ENCODE measurements at regions not wholly inside any gene's neighbourhood (a gene's known extent, or its start where the extent isn't known, plus 50 kb on each side); places are given as distances from the start of the nearest gene placed in this dataset.

- Histone ChIP-seq H4K5ac (ENCODE audit: insufficient read length, low read depth, low read length) (no peak overlapping the region), H2AK5ac (ENCODE audit: low read depth, low read length) (no peak overlapping the region), H2BK120ac (replicated peaks; ENCODE audit: low read depth, low read length) (no peak overlapping the region), H3K36me3 (ENCODE audit: control insufficient read depth in 2 of 4, insufficient read depth in 4 of 4, low read length in 3 of 4) (0 out of 8 replicates have a peak, but pooled peaks cover 0 to 2% (median 0%) of the 10 kb centered on the region in 4 experiments), H2BK15ac (ENCODE audit: low read length) (no peak overlapping the region), H3K9ac (replicated peaks in 1 of 4; ENCODE audit: extremely low read depth in 1 of 4, low read depth in 3 of 4, low read length in 3 of 4) (no peak overlapping the region), H3K56ac (replicated peaks; ENCODE audit: insufficient read length, low read depth, low read length) (no peak overlapping the region), H3K23ac (ENCODE audit: insufficient read length) (no peak overlapping the region), H2BK12ac (ENCODE audit: low read depth, low read length) (no peak overlapping the region), H3K79me1 (ENCODE audit: low read depth, low read length) (no peaks in the 10 kb centered on the region), H3K27ac (ENCODE audit: low read depth, low read length) (no peak overlapping the region), H3K9me3 (ENCODE audit: insufficient read depth in 2 of 2, low read depth in 1 of 2, low read length in 1 of 2) (no peaks in the 10 kb centered on the region), H4K8ac (ENCODE audit: extremely low read depth, insufficient read depth, low read length) (no peak overlapping the region), H3K27me3 (replicated peaks in 1 of 4; ENCODE audit: control insufficient read depth in 3 of 4, extremely low read depth in 1 of 4, insufficient read depth in 3 of 4, low read length in 3 of 4) (no peaks in the 10 kb centered on the region), H4K91ac (replicated peaks; ENCODE audit: insufficient read length, low read length) (no peak overlapping the region), H3K4me2 (ENCODE audit: insufficient read depth in 1 of 2, low read depth in 2 of 2, low read length in 2 of 2) (no peak overlapping the region), H3K4me1 (replicated peaks in 1 of 4; ENCODE audit: control insufficient read depth in 3 of 4, insufficient read depth in 4 of 4, low read length in 3 of 4) (peaks cover 0 to 16% (median 13%) of the 10 kb centered on the region in 4 experiments; a peak in 4 of 7 replicates), H3K4me3 (ENCODE audit: extremely low read depth in 1 of 4, insufficient read depth in 2 of 4, low read depth in 3 of 4, low read length in 4 of 4) (no peak overlapping the region), H3K23me2 (ENCODE audit: low read depth, low read length) (no peaks in the 10 kb centered on the region), H2BK20ac (ENCODE audit: low read length) (no peak overlapping the region), H3K4ac (replicated peaks; ENCODE audit: insufficient read length, low read depth, low read length) (no peak overlapping the region), H3K79me2 (ENCODE audit: control insufficient read depth in 1 of 2, insufficient read depth in 2 of 2, low read length in 2 of 2) (no peaks in the 10 kb centered on the region), H2BK5ac (ENCODE audit: low read depth, low read length) (no peak overlapping the region), H2AFZ (ENCODE audit: low read length) (no peak overlapping the region), H4K20me1 (replicated peaks in 1 of 2; ENCODE audit: control insufficient read depth in 1 of 2, insufficient read depth in 2 of 2, low read length in 2 of 2) (no peaks in the 10 kb centered on the region), H3K14ac (ENCODE audit: insufficient read length) (no peak overlapping the region), H3K18ac (ENCODE audit: extremely low read depth, low read length) (no peak overlapping the region)
- CTCF ChIA-PET (ENCODE audit: partially characterized antibody): interaction anchor here (1.1 to 1.4 kb wide), 2 partner anchors 15 to 16 kb away, joined by 3 to 5 read pairs; no protein-coding TSS in a partner anchor
- POLR2A ChIA-PET (ENCODE audit: partially characterized antibody): no interaction called here
- 96% methylated on average over 3 of the region's 3 CpGs; no CpG with 5 or more reads in 1 of the 2 experiments for WGBS, 2 experiments (ENCODE audit: extremely low coverage in 1 of 2, insufficient coverage in 1 of 2, insufficient read length in 1 of 2, insufficient replicate concordance in 2 of 2, low coverage in 1 of 2, low lambda C conversion rate in 2 of 2, missing lambda C conversion rate in 1 of 2)
- DNase-seq (ENCODE audit: low read depth in 1 of 2, low spot score in 2 of 2): no peak
- TF ChIP-seq YY1 (IDR thresholded peaks at IDR 0.05; ENCODE audit: low read depth, low read length): no peak
- no peak for TF ChIP-seq PHF8 (conservative IDR thresholded peaks at IDR 0.05; ENCODE audit: low read depth, low read length)
- TF ChIP-seq CREB1 (IDR thresholded peaks at IDR 0.05): no peak
- TF ChIP-seq ATF3 (IDR thresholded peaks at IDR 0.05; ENCODE audit: insufficient read depth, low read depth, low read length): no peak
- no peak for TF ChIP-seq SIX5 (IDR thresholded peaks at IDR 0.05; ENCODE audit: low read depth, low read length)
- no peak for TF ChIP-seq TEAD4 (IDR thresholded peaks at IDR 0.05; ENCODE audit: low read depth, low read length)
- no peak for TF ChIP-seq BCL11A (IDR thresholded peaks at IDR 0.05; ENCODE audit: low read depth in 2 of 2, low read length in 2 of 2)
- no peak for TF ChIP-seq NANOG (IDR thresholded peaks at IDR 0.05; ENCODE audit: insufficient read depth, low read depth, low read length, poor library complexity, severe bottlenecking)
- FAIRE-seq: no peak
Measured at GRCh38 chr1:55717111-55717510, 501.9 kb upstream of the USP24 start.
